HEK293 (cell line): ENCODE measurements at regions not wholly inside any gene's neighbourhood (a gene's known extent, or its start where the extent isn't known, plus 50 kb on each side); places are given as distances from the start of the nearest gene placed in this dataset.

Source experiments
- CTCF ChIA-PET: fragments of 350-600 bp; formaldehyde crosslinking; extraction: SDS; loops from one replicate; lab custom pipeline; 2021; ENCODE audit warnings: antibody characterized with exemption; lab: Yijun Ruan, JAX
- POLR2A ChIA-PET: fragments of 300-600 bp; formaldehyde crosslinking; extraction: SDS; loops from one replicate; lab custom pipeline; 2020; ENCODE audit warnings: antibody characterized with exemption, inconsistent platforms; lab: Yijun Ruan, JAX
- H3K27ac ChIP-seq: fragments of 200-500 bp; sonication (Bioruptor generic); 2 replicates; pipeline ENCODE4 v1.5.1; 2014; ENCODE audit warnings: low read depth, low read length, control low read depth, inconsistent platforms; ENCODE audit errors: extremely low read depth
- H3K36me3 ChIP-seq, 2 experiments: fragments of 200-500 bp in 1 of 2; sonication (Bioruptor generic) in 1 of 2; 1 replicate in 1 of 2; 2 replicates in 1 of 2; pipeline ENCODE4 v1.5.1; 2014 to 2017; ENCODE audit warnings: inconsistent platforms in 2 of 2, low read length in 2 of 2; ENCODE audit not compliant: control insufficient read depth in 2 of 2, insufficient read depth in 1 of 2
- H3K4me1 ChIP-seq: fragments of 200-500 bp; sonication (Bioruptor generic); 2 replicates; pipeline ENCODE4 v1.5.1; 2014; ENCODE audit warnings: mild to moderate bottlenecking, low read length, inconsistent platforms; ENCODE audit not compliant: control insufficient read depth, insufficient read depth
- H3K4me3 ChIP-seq: 2 replicates; pipeline ENCODE4 v1.5.1; 2011; ENCODE audit warnings: low read depth, mild to moderate bottlenecking, control low read depth, low read length, moderate library complexity
- H3K9me3 ChIP-seq: fragments of 200-500 bp; sonication (Bioruptor generic); 2 replicates; pipeline ENCODE4 v1.5.1; 2014; ENCODE audit warnings: low read depth, low read length, inconsistent platforms; ENCODE audit not compliant: control insufficient read depth, insufficient read depth
- ATF2 ChIP-seq: fragments of 450-650 bp; formaldehyde crosslinking; IDR thresholded peaks from 2 replicates; pipeline ENCODE4 v1.5.1; 2016; ENCODE audit warnings: missing biosample characterization, missing genetic modification characterization, low read depth
- PRDM6 ChIP-seq: fragments of 450-650 bp; formaldehyde crosslinking; IDR thresholded peaks from 2 replicates; pipeline ENCODE4 v1.5.1; 2017; ENCODE audit warnings: missing biosample characterization, missing genetic modification characterization
- RBAK ChIP-seq: fragments of 450-650 bp; formaldehyde crosslinking; IDR thresholded peaks from 2 replicates; pipeline ENCODE4 v1.5.1; 2016; ENCODE audit warnings: missing biosample characterization, missing genetic modification characterization
- REST ChIP-seq: fragments of 450-650 bp; formaldehyde crosslinking; IDR thresholded peaks from 2 replicates; pipeline ENCODE4 v1.5.1; 2016; ENCODE audit warnings: missing biosample characterization, missing genetic modification characterization
- ZBTB49 ChIP-seq: fragments of 450-650 bp; formaldehyde crosslinking; IDR thresholded peaks from 2 replicates; pipeline ENCODE4 v1.5.1; 2016; ENCODE audit warnings: missing biosample characterization, missing genetic modification characterization, low read depth
- ZNF223 ChIP-seq: fragments of 450-650 bp; formaldehyde crosslinking; IDR thresholded peaks from 2 replicates; pipeline ENCODE4 v1.5.1; 2016; ENCODE audit warnings: missing biosample characterization, missing genetic modification characterization
- ZNF488 ChIP-seq: fragments of 450-650 bp; formaldehyde crosslinking; IDR thresholded peaks from 2 replicates; pipeline ENCODE4 v1.5.1; 2016; ENCODE audit warnings: missing biosample characterization, missing genetic modification characterization
- ZNF549 ChIP-seq: fragments of 450-650 bp; IDR thresholded peaks from 2 replicates; pipeline ENCODE4 v1.5.1; 2018; ENCODE audit warnings: missing biosample characterization, missing genetic modification characterization, mild to moderate bottlenecking, inconsistent platforms, moderate library complexity
- ZNF660 ChIP-seq: fragments of 450-650 bp; IDR thresholded peaks from 2 replicates; pipeline ENCODE4 v1.5.1; 2018; ENCODE audit warnings: missing biosample characterization, mild to moderate bottlenecking, missing genetic modification characterization
- ZNF747 ChIP-seq: fragments of 450-650 bp; formaldehyde crosslinking; IDR thresholded peaks from 2 replicates; pipeline ENCODE4 v1.5.1; 2016; ENCODE audit warnings: missing biosample characterization, missing genetic modification characterization
- ZNF768 ChIP-seq: fragments of 450-650 bp; formaldehyde crosslinking; IDR thresholded peaks from 2 replicates; pipeline ENCODE4 v1.5.1; 2018; ENCODE audit warnings: missing biosample characterization, mild to moderate bottlenecking, missing genetic modification characterization
- ZSCAN5A ChIP-seq: fragments of 450-650 bp; formaldehyde crosslinking; IDR thresholded peaks from 2 replicates; pipeline ENCODE4 v1.5.1; 2016; ENCODE audit warnings: missing biosample characterization, missing genetic modification characterization

GRCh38 chr15:66843581-66843980, 141.5 kb downstream of the SMAD6 start:
- peaks cover 0 to 6% of the 10 kb centered on the region in 2 experiments; a peak in 1 of 3 replicates for H3K36me3 ChIP-seq
- H3K4me1 ChIP-seq = no peaks in the 10 kb centered on the region
- POLR2A ChIA-PET = interaction anchor here (0.9 to 1.3 kb wide), 2 partner anchors 8 to 142 kb away, joined by 3 to 6 read pairs; partner anchors contain the start of gene SMAD6
- no peak overlapping the region for H3K4me3 ChIP-seq
- H3K9me3 ChIP-seq = no peaks in the 10 kb centered on the region
- H3K27ac ChIP-seq = no peak overlapping the region
- CTCF ChIA-PET = interaction anchor here (0.6 to 1.6 kb wide), 6 partner anchors 8 to 239 kb away, joined by 3 to 9 read pairs (median 3); no protein-coding TSS in a partner anchor
- TF ChIP-seq ZNF768 (tag by site-specific recombination) (peak; percentile 94), ATF2 (tag by site-specific recombination) (no peak)
- TF ChIP-seq, all 188 proteins: peak for 1

GRCh38 chr15:66844041-66844746, 142.2 kb downstream of the SMAD6 start:
- CTCF ChIA-PET = interaction anchor here (0.6 to 1.9 kb wide), 11 partner anchors 8 to 279 kb away, joined by 3 to 9 read pairs (median 3); no protein-coding TSS in a partner anchor
- H3K36me3 ChIP-seq = peaks cover 0 to 6% of the 10 kb centered on the region in 2 experiments; a peak in 1 of 3 replicates

GRCh38 chr15:66844747-66845145, 142.7 kb downstream of the SMAD6 start:
- ChIA-PET POLR2A (no interaction called here), CTCF (interaction anchor here (0.6 to 1.9 kb wide), 7 partner anchors 8 to 280 kb away, joined by 3 to 8 read pairs (median 3); no protein-coding TSS in a partner anchor)
- TF ChIP-seq ZNF223 = no peak
- no peak for TF ChIP-seq RBAK (tag by site-specific recombination)
- TF ChIP-seq ZNF488 (tag by site-specific recombination) = no peak
- TF ChIP-seq ZNF747 (tag by site-specific recombination) = no peak
- TF ChIP-seq PRDM6 = no peak
- no peak for TF ChIP-seq ZBTB49 (tag by site-specific recombination)
- TF ChIP-seq ZSCAN5A (tag by site-specific recombination) = no peak
- no peak for TF ChIP-seq ZNF660 (tag by site-specific recombination)

More at GRCh38 chr15:66844041-66844746, 142.2 kb downstream of the SMAD6 start:
- Histone ChIP-seq H3K4me3 (no peak overlapping the region), H3K4me1 (no peaks in the 10 kb centered on the region), H3K9me3 (no peaks in the 10 kb centered on the region), H3K27ac (no peak overlapping the region)
- POLR2A ChIA-PET = interaction anchor here (0.9 kb wide), 1 partner anchor 142 kb away, joined by 3 read pairs; the partner anchor contains the start of gene SMAD6
- TF ChIP-seq ZNF549 (tag by site-specific recombination) (no peak), ZNF768 (tag by site-specific recombination) (peak; percentile 71; the same call in 1 of the 2 replicates), REST (peak; percentile 76)

More at GRCh38 chr15:66844747-66845145, 142.7 kb downstream of the SMAD6 start:
- no peak overlapping the region for H3K4me3 ChIP-seq
- no peaks in the 10 kb centered on the region for H3K9me3 ChIP-seq
- no peak overlapping the region for H3K27ac ChIP-seq
- peaks cover 0 to 6% of the 10 kb centered on the region in 2 experiments; a peak in 1 of 3 replicates for H3K36me3 ChIP-seq
- no peaks in the 10 kb centered on the region for H3K4me1 ChIP-seq
